ENCODE measurements at regions not wholly inside any gene's neighbourhood (a gene's known extent, or its start where the extent isn't known, plus 50 kb on each side); places are given as distances from the start of the nearest gene placed in this dataset.

DNA sequence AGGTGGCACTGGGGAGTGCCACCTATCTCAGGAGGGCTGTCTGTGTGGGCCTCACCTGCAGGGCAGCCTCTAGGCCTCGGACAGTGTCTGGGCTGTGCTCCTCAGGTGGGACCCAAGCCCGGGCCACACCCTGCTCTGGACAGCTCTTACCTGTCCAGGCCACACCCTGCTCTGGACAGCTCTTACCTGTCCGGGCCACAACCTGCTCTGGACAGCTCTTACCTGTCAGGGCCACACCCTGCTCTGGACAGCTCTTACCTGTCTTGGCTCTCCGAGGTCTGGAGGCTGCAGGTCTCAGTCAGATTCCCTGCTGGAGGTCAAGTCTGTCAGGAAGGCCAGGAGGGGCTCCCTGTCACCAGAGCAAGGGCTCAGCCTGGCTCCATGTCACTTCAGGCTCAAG is 80.6 kb downstream of the LINGO1 start:
- H3K27ac ChIP-seq (ENCODE audit: insufficient read depth in 1 of 2, low read depth in 1 of 2, low read length in 2 of 2, poor library complexity in 1 of 2, severe bottlenecking in 2 of 2): no peak overlapping the region
- ChIA-PET CTCF (interaction anchor here (1.3 kb wide), 1 partner anchor 10 kb away, joined by 3 read pairs; no protein-coding TSS in a partner anchor), POLR2A (no interaction called here)
- H3K4me1 ChIP-seq (ENCODE audit: control extremely low read depth in 1 of 4, control insufficient read depth in 4 of 4, insufficient read depth in 4 of 4, low read length in 3 of 4): peaks cover 0 to 11% (median 10%) of the 10 kb centered on the region in 4 experiments
- WGBS (ENCODE audit: insufficient coverage): 86% methylated on average over 4 of the region's 4 CpGs
- H3K9me3 ChIP-seq (ENCODE audit: control extremely low read depth in 1 of 5, control insufficient read depth in 4 of 5, insufficient read depth in 2 of 5, low read depth in 1 of 5, low read length in 4 of 5): peaks cover 0 to 4% (median 0%) of the 10 kb centered on the region in 5 experiments
- no peaks in the 10 kb centered on the region for H3K36me3 ChIP-seq (ENCODE audit: control insufficient read depth in 4 of 4, insufficient read depth in 4 of 4, low read length in 3 of 4)
- no peak overlapping the region for H3K4me3 ChIP-seq (ENCODE audit: control insufficient read depth in 1 of 7, extremely low read depth in 1 of 7, insufficient read depth in 4 of 7, low read depth in 2 of 7, low read length in 6 of 7)
- DNase-seq: no peak
- no peaks in the 10 kb centered on the region for H3K27me3 ChIP-seq (replicated peaks in 2 of 5; ENCODE audit: control insufficient read depth in 4 of 5, insufficient read depth in 5 of 5, low read length in 4 of 5)

- 78% methylated on average over 11 of the region's 13 CpGs for WGBS (ENCODE audit: insufficient coverage)
- CTCF ChIA-PET: interaction anchor here (1.0 kb wide), 1 partner anchor 430 kb away, joined by 3 read pairs; no protein-coding TSS in a partner anchor
These were observed 82.1 kb downstream of the LINGO1 start for GRCh38 chr15:77550301-77551251.

DNA sequence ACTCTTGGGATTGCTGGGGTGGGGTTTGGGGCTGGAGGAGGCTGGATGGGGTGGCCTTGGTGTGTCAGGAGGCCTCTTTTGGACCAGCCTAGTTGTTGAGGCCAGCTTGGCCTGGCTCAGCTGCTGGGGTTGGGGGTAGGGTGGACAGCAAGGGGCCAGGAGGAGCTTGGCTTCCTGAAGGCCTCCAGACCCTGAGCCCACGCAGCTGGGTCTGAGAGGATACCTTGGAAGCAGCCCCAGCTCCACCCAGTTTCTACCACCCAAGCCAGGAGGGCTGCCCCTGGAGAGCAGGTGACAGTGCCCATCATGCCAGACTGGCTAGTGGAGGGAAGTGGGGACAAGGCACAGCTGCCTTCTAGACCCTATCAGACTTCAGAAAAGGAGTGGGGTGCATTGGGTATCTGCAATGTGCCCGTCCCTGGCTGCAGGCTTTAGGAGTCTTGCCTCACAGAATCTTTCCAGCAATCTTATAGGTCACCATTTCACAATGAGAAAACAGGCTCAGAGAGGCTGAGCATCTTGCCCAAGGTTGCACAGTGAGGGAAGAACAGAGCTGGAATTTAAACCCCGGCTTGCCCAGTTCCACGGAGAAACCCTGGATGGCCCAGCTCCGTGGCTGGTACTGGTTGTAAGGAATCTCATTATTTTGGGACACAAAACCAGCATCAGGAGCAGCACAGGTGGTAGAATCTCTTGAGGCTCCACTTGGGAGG is 83.0 kb downstream of the LINGO1 start:
- H3K27me3 ChIP-seq (replicated peaks in 2 of 5; ENCODE audit: control insufficient read depth in 4 of 5, insufficient read depth in 5 of 5, low read length in 4 of 5): peaks cover 0 to 2% (median 0%) of the 10 kb centered on the region in 5 experiments
- no peak overlapping the region for H3K27ac ChIP-seq (ENCODE audit: insufficient read depth in 1 of 2, low read depth in 1 of 2, low read length in 2 of 2, poor library complexity in 1 of 2, severe bottlenecking in 2 of 2)
- ChIA-PET CTCF (interaction anchor here (1.0 to 1.4 kb wide), 3 partner anchors 389 to 431 kb away, joined by 3 to 4 read pairs (median 3); no protein-coding TSS in a partner anchor), POLR2A (no interaction called here)
- no peaks in the 10 kb centered on the region for H3K36me3 ChIP-seq (ENCODE audit: control insufficient read depth in 4 of 4, insufficient read depth in 4 of 4, low read length in 3 of 4)
- WGBS (ENCODE audit: insufficient coverage): 96% methylated on average over 4 of the region's 5 CpGs
- H3K4me1 ChIP-seq (ENCODE audit: control extremely low read depth in 1 of 4, control insufficient read depth in 4 of 4, insufficient read depth in 4 of 4, low read length in 3 of 4): peaks cover 0 to 20% (median 10%) of the 10 kb centered on the region in 4 experiments
- DNase-seq: no peak
- H3K4me3 ChIP-seq (ENCODE audit: control insufficient read depth in 1 of 7, extremely low read depth in 1 of 7, insufficient read depth in 4 of 7, low read depth in 2 of 7, low read length in 6 of 7): no peak overlapping the region
- H3K9me3 ChIP-seq (ENCODE audit: control extremely low read depth in 1 of 5, control insufficient read depth in 4 of 5, insufficient read depth in 2 of 5, low read depth in 1 of 5, low read length in 4 of 5): peaks cover 0 to 4% (median 0%) of the 10 kb centered on the region in 5 experiments

More at GRCh38 chr15:77550301-77551251, 82.1 kb downstream of the LINGO1 start:
- H3K36me3 ChIP-seq (ENCODE audit: control insufficient read depth in 4 of 4, insufficient read depth in 4 of 4, low read length in 3 of 4): no peaks in the 10 kb centered on the region
- peaks cover 0 to 2% (median 0%) of the 10 kb centered on the region in 5 experiments for H3K27me3 ChIP-seq (replicated peaks in 2 of 5; ENCODE audit: control insufficient read depth in 4 of 5, insufficient read depth in 5 of 5, low read length in 4 of 5)
- H3K27ac ChIP-seq (ENCODE audit: insufficient read depth in 1 of 2, low read depth in 1 of 2, low read length in 2 of 2, poor library complexity in 1 of 2, severe bottlenecking in 2 of 2): no peak overlapping the region
- DNase-seq: no peak
- peaks cover 0 to 20% (median 10%) of the 10 kb centered on the region in 4 experiments for H3K4me1 ChIP-seq (ENCODE audit: control extremely low read depth in 1 of 4, control insufficient read depth in 4 of 4, insufficient read depth in 4 of 4, low read length in 3 of 4)
- POLR2A ChIA-PET: no interaction called here
- H3K9me3 ChIP-seq (ENCODE audit: control extremely low read depth in 1 of 5, control insufficient read depth in 4 of 5, insufficient read depth in 2 of 5, low read depth in 1 of 5, low read length in 4 of 5): peaks cover 0 to 4% (median 0%) of the 10 kb centered on the region in 5 experiments
- H3K4me3 ChIP-seq (ENCODE audit: control insufficient read depth in 1 of 7, extremely low read depth in 1 of 7, insufficient read depth in 4 of 7, low read depth in 2 of 7, low read length in 6 of 7): no peak overlapping the region

GRCh38 chr15:77548589-77549557 is 83.8 kb downstream of the LINGO1 start:
- Histone ChIP-seq H3K9me3 (ENCODE audit: control extremely low read depth in 1 of 5, control insufficient read depth in 4 of 5, insufficient read depth in 2 of 5, low read depth in 1 of 5, low read length in 4 of 5) (peaks cover 0 to 4% (median 0%) of the 10 kb centered on the region in 5 experiments), H3K4me1 (ENCODE audit: control extremely low read depth in 1 of 4, control insufficient read depth in 4 of 4, insufficient read depth in 4 of 4, low read length in 3 of 4) (peaks cover 0 to 20% (median 10%) of the 10 kb centered on the region in 4 experiments), H3K36me3 (ENCODE audit: control insufficient read depth in 4 of 4, insufficient read depth in 4 of 4, low read length in 3 of 4) (no peaks in the 10 kb centered on the region), H3K27me3 (replicated peaks in 2 of 5; ENCODE audit: control insufficient read depth in 4 of 5, insufficient read depth in 5 of 5, low read length in 4 of 5) (peaks cover 0 to 2% (median 0%) of the 10 kb centered on the region in 5 experiments), H3K27ac (ENCODE audit: insufficient read depth in 1 of 2, low read depth in 1 of 2, low read length in 2 of 2, poor library complexity in 1 of 2, severe bottlenecking in 2 of 2) (no peak overlapping the region), H3K4me3 (ENCODE audit: control insufficient read depth in 1 of 7, extremely low read depth in 1 of 7, insufficient read depth in 4 of 7, low read depth in 2 of 7, low read length in 6 of 7) (peak overlapping the region in 1 of 7 experiments; percentile 12)
- WGBS (ENCODE audit: insufficient coverage): 87% methylated on average over 17 of the region's 23 CpGs
- ChIA-PET POLR2A (no interaction called here), CTCF (interaction anchor here (1.0 to 1.4 kb wide), 2 partner anchors 388 to 430 kb away, joined by 3 to 4 read pairs; no protein-coding TSS in a partner anchor)
- DNase-seq: peak in 2 of 3 donors; percentile 23 to 29

DNA sequence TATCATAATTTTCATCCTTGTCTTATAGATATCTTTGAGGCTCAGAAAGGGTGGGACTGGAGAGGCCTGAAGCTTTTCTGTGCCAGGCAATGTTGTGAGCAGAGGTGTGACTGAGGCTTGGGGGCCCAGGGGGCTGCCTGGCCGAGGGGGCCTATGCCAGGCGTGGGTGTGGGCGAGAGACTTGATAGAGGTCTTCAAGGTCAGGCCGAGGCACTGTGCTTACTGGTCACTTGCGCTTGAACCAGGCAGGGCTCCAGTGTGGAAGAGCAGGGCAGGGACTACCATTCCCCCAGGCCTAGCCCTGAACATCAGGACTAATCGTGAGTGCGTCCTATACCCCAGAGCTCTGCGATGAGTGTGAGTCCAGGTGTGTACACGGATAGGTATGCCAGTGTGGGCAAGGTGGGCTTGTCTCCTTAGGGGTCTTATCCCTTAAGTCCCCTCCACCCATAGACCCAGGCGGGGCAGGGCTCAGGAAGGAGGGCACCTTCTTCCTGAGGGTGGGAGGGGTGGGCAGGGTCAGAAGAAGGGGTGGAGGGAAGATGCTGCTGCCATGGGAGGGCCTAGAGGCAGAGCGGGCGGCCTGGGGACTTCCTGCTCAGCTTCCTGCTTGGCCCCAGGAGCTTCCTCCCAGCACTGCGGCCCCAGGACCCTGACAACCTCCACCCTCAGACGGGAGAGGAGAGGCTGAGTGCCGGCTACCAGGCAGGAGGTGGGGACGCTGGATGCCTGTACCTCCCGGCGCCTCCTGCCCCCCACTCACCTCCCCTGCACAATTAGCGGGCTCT is 84.7 kb downstream of the LINGO1 start:
- peaks cover 0 to 2% (median 0%) of the 10 kb centered on the region in 5 experiments for H3K27me3 ChIP-seq (replicated peaks in 2 of 5; ENCODE audit: control insufficient read depth in 4 of 5, insufficient read depth in 5 of 5, low read length in 4 of 5)
- POLR2A ChIA-PET: no interaction called here
- no peaks in the 10 kb centered on the region for H3K36me3 ChIP-seq (ENCODE audit: control insufficient read depth in 4 of 4, insufficient read depth in 4 of 4, low read length in 3 of 4)
- WGBS (ENCODE audit: insufficient coverage): 68% methylated on average over 9 of the region's 19 CpGs
- H3K4me1 ChIP-seq (ENCODE audit: control extremely low read depth in 1 of 4, control insufficient read depth in 4 of 4, insufficient read depth in 4 of 4, low read length in 3 of 4): peaks cover 0 to 25% (median 16%) of the 10 kb centered on the region in 4 experiments
- CTCF ChIA-PET: interaction anchor here (1.4 kb wide), 1 partner anchor 387 kb away, joined by 3 read pairs; no protein-coding TSS in a partner anchor
- H3K4me3 ChIP-seq (ENCODE audit: control insufficient read depth in 1 of 7, extremely low read depth in 1 of 7, insufficient read depth in 4 of 7, low read depth in 2 of 7, low read length in 6 of 7): peak overlapping the region in 1 of 7 experiments; percentile 12
- H3K9me3 ChIP-seq (ENCODE audit: control extremely low read depth in 1 of 5, control insufficient read depth in 4 of 5, insufficient read depth in 2 of 5, low read depth in 1 of 5, low read length in 4 of 5): peaks cover 0 to 4% (median 0%) of the 10 kb centered on the region in 5 experiments
- H3K27ac ChIP-seq (ENCODE audit: insufficient read depth in 1 of 2, low read depth in 1 of 2, low read length in 2 of 2, poor library complexity in 1 of 2, severe bottlenecking in 2 of 2): no peak overlapping the region
- peak in 2 of 3 donors; percentile 8 to 19 for DNase-seq
